HG02852 (cell line): ENCODE measurements at regions not wholly inside any gene's neighbourhood (a gene's known extent, or its start where the extent isn't known, plus 50 kb on each side); places are given as distances from the start of the nearest gene placed in this dataset.

Source experiments
- ATAC-seq: cut with Tn5 transposase; IDR thresholded peaks from one replicate; pipeline ENCODE4 v1.9.1; 2021; ENCODE audit warnings: mild to moderate bottlenecking, moderate library complexity; ENCODE audit not compliant: unreplicated experiment

GRCh38 chr3:102529452-102529851, 94.6 kb downstream of the ZPLD1 start:
- no peak for ATAC-seq

GRCh38 chr3:102530415-102531181, 95.8 kb downstream of the ZPLD1 start:
- ATAC-seq, result no peak

DNA sequence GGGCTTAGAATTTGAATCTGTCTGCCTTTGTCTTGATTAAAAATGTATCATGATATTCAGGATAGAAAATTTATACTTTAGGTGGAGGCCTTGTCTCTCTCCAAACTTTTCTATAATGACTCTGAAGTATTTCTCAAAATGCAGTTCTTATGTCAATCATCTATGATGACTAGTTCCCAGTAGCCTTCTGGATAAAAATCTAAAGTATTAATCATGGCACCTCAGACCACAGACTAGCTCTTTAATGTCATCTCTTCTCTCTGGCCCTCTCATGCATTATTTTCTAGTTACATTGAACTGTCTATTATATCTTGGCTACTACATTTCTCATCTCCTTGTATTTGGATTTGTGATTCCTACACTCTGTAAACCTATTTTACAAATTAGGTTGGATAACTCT, 96.9 kb downstream of the ZPLD1 start:
- ATAC-seq, result no peak

- ATAC-seq, result peak; percentile 45
These were observed 98.1 kb downstream of the ZPLD1 start for GRCh38 chr3:102532901-102533300.

DNA sequence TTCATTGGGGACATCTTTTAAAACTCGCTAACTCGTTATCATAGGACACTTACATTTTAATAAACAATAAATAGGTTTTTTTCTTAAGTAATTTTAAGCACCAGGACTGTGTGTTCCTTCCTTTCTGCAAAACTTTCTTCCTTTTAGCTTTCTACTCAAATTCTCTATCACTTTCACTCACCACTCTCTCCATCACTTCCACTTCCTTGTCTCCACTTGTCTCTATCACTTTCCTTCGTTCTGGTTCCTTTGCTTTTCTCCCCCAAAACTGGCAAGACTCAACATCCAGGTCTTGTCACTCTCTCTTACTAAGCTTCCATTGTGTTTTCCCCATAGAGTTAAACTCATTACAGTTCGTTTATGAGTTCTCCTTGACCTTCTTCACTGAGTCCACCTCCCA, 99.0 kb downstream of the ZPLD1 start:
- no peak for ATAC-seq

DNA sequence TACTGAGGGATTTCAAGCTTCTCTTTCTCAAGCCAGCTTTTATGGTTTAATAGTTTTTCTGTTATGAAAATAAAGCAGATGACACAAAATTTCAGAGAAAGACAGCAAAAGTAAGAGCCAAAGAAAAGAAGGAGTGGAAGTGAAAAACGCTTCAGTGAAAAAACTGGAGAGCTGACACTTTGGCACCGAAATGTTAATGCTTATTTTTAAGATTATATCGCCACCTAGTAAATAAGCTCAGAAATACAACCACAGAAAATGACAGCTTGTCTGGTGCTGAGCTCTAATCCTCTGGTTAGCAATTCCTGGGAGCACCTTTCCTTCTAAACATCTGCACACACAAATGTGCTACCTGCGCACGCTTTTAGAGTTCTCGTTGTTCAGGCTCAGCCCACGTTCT, 101.6 kb downstream of the ZPLD1 start:
- ATAC-seq, result peak; percentile 70

- ATAC-seq, result no peak
These were observed 102.3 kb downstream of the ZPLD1 start for GRCh38 chr3:102537123-102537522.

DNA sequence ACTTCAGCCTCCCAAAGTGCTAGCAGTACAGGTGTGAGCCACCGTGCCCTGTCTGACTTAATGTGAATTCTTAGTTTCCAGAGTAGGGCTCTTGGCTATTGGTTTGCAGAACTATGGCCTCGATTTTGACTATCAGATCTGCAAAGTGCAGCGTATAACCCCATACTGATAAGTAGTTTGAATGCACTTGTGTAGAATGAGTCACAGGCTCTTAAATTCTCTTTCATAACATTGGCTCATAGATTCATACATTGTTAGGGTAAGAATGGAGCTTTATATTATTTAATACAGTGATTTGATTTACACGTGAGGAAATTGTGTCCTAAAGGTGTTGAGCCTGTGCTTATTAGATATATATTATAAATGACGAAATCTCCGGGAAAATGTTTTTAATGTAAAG, 109.9 kb downstream of the ZPLD1 start:
- no peak for ATAC-seq

GRCh38 chr3:102545276-102545675, 110.5 kb downstream of the ZPLD1 start:
- ATAC-seq, result no peak

- ATAC-seq, result no peak
These were observed 119.1 kb downstream of the ZPLD1 start for GRCh38 chr3:102553876-102554275.

DNA sequence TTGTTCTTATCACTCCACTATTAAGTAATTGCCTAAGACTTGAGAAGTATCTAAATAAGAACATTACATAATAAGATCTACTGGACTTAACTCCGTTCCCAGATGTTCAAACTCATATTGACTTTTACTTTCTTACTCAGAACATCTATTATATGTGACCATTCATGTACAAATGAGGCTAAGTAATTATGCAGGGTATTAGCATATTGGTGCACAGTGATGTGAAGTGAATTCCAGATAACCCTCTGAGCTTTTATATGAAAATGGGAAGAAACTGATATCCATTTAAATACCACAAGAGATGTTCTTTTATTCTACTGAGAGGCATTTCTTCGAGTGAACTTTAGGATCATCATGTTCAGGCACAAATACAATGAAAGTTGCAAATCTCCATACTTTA, 135.7 kb downstream of the ZPLD1 start:
- ATAC-seq, result no peak

- ATAC-seq, result no peak
These were observed 136.2 kb downstream of the ZPLD1 start for GRCh38 chr3:102571006-102571405.

DNA sequence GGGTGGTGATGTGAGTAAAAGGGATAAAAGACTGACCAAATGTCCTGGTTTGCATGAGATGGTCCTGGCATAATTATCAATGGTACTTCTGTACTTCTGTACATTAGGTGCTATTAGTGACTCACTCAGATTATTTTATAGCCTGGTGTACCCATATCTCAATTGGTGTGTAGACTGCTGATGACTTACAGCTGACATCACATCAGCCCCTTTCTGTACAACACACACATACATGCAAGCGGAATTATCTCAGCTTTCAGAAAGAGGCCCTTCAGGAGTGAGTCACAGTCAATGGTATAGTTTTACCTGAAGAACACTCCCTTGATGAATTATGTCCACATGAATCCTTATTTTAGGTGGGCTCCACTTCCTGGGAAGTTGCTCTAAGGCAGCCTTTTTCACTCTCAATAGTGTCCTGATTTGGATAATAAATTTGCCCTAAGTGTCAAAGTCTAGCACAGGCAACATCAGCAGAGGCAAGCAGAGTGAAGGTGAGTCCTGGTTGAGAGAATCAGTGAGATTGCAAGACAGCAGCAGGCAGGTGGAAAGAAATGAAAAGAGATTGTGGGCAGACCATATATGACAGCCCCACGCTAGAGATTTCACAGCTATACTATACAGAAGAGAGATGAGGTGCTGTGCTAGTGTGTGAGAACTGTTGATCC, 137.0 kb downstream of the ZPLD1 start:
- no peak for ATAC-seq

- ATAC-seq, result no peak
These were observed 138.7 kb downstream of the ZPLD1 start for GRCh38 chr3:102573483-102574028.

GRCh38 chr3:102574355-102574754, 139.5 kb downstream of the ZPLD1 start:
- ATAC-seq, result no peak

GRCh38 chr3:102576651-102577050, 141.8 kb downstream of the ZPLD1 start:
- ATAC-seq, result no peak

GRCh38 chr3:102577082-102577789, 142.4 kb downstream of the ZPLD1 start:
- no peak for ATAC-seq

DNA sequence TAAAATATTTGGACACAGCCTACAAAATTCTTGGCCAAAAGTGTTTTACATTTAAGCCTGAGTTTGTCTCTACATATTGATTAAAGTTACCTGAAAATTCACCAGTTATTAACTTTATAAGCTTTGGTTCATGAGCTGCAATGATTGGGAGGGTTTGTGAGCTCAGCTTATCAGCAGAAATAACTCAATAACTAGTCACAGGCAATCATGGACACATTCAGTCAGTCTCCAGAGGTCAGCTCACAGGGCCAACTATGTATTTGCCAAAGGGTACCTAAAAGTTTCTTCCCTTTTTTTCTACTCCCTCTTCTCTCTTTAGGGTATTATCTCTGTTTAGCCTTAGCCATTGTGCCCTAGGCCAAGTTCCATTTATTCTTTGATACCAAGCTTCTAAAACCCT, 145.9 kb downstream of the ZPLD1 start:
- no peak for ATAC-seq

- ATAC-seq, result no peak
These were observed 151.7 kb downstream of the ZPLD1 start for GRCh38 chr3:102586485-102586884.

DNA sequence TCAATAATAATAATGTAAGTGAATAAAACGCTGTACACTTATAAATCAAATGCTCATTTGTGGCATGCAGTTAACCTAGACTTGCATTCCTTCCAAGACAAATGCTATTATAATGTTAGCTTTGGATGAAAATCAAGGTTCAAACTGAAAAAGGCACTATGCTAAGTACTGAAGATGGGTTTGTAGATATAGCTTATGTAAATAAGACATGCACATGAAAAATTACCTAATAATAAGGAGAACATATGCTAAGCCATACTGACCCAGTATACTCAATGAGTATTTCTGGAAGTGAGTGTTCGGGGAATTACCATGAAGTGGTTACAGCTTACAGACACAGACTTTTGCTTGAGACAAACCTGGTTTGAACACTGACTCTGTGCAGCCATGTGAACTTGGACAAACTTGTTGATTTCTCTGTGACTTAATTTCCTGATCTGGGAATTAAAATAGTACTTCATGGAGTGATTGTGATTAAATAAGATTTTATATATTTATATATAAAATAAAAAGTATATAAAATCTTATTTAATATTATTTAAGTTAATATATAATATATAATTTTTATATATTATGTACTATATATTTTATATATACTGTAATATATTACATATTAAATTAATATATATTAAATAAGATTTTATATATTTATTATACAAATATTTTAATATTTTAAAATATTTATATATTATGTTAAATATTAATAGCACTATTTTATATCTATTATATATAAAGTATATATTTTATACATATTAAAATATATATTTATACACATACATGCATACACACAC, 159.2 kb downstream of the ZPLD1 start:
- ATAC-seq, result peak; percentile 74

DNA sequence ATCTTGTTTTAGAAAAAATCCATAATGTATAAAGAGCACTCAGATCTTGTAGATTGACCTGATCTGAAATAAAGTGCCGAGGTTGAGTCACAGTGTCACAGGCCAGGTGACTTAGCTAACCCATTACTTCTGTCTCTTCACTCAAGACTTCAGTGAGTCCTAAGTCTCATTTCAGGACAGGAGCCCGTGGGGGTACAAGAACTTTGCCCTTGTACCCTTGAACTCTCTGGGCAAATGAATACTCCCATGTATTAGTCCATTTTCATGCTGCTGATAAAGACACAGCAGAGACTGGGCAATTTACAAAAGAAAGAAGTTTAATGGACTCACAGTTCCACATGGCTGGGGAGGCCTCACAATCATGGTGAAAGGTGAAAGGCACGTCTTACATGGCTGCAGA, 160.2 kb downstream of the ZPLD1 start:
- ATAC-seq, result no peak
